ENCODE measurements at regions not wholly inside any gene's neighbourhood (a gene's known extent, or its start where the extent isn't known, plus 50 kb on each side); places are given as distances from the start of the nearest gene placed in this dataset.

DNA sequence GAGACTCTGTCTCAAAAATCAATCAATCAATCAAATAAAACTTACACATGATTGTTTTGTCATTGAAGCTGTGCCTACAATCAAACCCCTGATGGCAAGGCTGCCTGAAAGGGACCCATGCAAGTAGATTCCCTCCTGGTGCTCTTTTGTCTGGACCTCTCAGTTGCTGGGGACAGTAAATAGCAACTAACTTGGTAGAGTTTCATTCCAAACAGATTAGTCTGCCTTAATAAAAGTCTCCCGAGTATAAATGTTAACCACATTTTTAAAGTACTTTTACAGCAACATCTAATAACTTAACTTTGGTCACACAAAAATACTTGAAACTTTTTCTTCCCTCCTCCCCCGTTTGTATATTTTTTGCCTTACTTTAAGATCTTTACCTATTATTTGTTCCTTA lies 105.5 kb downstream of the FEM1C start:
- Mint-ChIP-seq H3K36me3 (ENCODE audit: low read depth) (no peaks in the 10 kb centered on the region), H3K9me3 (peaks cover 2% of the 10 kb centered on the region), H3K4me1 (no peaks in the 10 kb centered on the region), H3K27ac (ENCODE audit: unreplicated experiment) (no peak overlapping the region), H3K4me3 (no peak overlapping the region), H3K27me3 (ENCODE audit: low read depth) (no peaks in the 10 kb centered on the region)
- no peak for DNase-seq (ENCODE audit: low read depth, low spot score)
- TF ChIP-seq, protein P1, sequence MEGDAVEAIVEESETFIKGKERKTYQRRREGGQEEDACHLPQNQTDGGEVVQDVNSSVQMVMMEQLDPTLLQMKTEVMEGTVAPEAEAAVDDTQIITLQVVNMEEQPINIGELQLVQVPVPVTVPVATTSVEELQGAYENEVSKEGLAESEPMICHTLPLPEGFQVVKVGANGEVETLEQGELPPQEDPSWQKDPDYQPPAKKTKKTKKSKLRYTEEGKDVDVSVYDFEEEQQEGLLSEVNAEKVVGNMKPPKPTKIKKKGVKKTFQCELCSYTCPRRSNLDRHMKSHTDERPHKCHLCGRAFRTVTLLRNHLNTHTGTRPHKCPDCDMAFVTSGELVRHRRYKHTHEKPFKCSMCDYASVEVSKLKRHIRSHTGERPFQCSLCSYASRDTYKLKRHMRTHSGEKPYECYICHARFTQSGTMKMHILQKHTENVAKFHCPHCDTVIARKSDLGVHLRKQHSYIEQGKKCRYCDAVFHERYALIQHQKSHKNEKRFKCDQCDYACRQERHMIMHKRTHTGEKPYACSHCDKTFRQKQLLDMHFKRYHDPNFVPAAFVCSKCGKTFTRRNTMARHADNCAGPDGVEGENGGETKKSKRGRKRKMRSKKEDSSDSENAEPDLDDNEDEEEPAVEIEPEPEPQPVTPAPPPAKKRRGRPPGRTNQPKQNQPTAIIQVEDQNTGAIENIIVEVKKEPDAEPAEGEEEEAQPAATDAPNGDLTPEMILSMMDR (conservative IDR thresholded peaks at IDR 0.05) = no peak

DNA sequence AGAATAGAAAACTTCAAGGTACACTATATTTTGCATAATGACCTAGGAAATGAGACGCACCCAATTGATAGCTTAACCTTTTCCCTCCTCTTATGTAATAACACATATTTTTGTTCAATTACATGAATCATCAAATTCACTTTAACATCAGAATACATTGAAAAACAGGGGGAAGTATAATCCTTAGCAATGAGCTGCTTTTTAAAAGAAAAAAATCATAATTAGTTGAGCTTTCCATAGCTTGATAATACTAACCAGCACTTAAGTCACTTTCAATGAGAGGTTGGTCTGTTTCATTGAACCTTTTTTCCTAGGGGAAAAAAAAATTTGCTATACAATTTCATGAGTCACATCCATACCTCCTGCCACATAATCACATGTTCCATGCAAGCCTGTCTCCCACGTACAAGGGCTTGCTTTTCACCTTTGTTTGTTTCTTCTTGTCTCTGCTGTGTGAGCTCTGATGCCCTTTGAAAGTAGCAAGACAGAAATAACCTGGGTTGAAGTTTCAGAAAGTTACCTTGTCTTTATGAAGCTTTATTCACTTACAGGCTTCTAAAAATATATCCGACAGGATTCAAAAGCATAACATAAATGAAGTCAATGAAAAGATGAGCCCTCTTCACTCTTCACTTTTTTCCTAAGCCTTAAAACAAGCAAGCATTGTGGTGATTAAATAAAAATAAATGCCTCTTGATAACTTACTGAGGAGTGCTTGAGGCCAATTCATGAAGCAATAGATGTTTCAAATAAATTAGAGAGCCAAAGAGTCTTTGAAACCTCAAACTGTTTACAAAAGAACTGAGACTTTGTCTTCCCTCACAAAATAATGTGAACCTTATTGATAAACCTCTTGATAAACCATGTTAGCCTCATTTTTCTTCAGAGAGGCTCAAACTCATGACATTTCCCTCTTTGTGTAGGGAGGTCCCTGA lies 108.5 kb downstream of the FEM1C start:
- Mint-ChIP-seq H3K9me3 (no peaks in the 10 kb centered on the region), H3K4me1 (no peaks in the 10 kb centered on the region), H3K36me3 (ENCODE audit: low read depth) (no peaks in the 10 kb centered on the region), H3K27me3 (ENCODE audit: low read depth) (no peaks in the 10 kb centered on the region), H3K27ac (ENCODE audit: unreplicated experiment) (no peak overlapping the region), H3K4me3 (no peak overlapping the region)
- TF ChIP-seq, protein P1 (conservative IDR thresholded peaks at IDR 0.05) = no peak
- DNase-seq (ENCODE audit: low read depth, low spot score) = no peak

DNA sequence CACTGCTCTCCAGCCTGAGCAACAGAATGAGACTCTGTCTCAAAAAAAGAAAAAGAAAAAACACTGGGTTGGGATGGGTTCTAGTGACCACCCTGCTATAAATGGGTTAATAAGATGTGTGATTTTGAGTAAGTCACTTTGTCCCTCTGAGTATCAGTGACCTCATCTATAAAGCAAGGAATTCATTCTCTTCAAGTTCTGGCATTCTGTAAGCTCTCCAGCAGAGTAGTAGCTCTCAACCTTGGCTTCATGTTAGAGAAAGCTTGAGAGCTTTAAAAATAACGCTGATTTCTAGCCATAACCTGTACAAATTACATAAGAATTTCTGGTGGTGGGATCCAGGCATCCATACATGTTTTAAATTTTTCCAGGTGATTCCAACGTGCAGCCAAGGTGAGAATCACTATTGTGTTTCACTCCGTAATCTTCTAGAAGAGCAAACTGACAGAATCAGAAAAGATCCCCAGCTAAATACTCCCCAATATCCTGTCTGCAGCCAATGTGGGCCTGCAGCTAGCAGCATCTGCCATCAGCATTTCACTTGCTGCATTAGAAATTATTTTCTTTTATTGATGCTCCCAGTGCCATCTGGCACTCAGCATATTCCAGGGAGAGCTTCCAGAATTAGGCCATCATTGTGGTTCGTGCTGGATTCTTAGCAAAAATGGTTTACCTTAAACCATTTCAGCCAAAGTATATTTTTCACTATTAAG lies 109.4 kb downstream of the FEM1C start:
- H3K36me3 Mint-ChIP-seq (ENCODE audit: low read depth) = no peaks in the 10 kb centered on the region
- TF ChIP-seq, protein P1 (conservative IDR thresholded peaks at IDR 0.05) = no peak
- no peak overlapping the region for H3K27ac Mint-ChIP-seq (ENCODE audit: unreplicated experiment)
- no peaks in the 10 kb centered on the region for H3K9me3 Mint-ChIP-seq
- H3K27me3 Mint-ChIP-seq (ENCODE audit: low read depth) = no peaks in the 10 kb centered on the region
- no peak for DNase-seq (ENCODE audit: low read depth, low spot score)
- H3K4me1 Mint-ChIP-seq = no peaks in the 10 kb centered on the region
- H3K4me3 Mint-ChIP-seq = no peak overlapping the region

DNA sequence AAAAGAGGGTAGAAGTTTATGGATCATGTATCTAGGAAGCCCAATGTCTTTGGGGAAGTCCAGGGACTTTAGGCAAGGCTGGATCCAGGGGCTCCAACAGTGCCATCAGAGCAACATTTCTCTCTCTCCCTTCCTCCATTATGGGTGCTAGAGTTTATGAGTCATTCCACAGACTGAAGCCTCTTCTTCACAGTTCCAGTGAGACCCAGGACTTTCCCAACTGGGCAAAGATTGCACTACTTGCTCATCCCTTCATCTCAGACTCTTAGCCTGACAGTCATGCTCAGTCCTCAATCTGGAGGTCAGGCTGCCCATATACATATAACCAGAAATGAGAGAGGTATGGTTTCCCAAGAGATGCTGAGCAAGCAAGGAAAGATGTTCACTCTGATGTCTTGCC lies 110.7 kb downstream of the FEM1C start:
- TF ChIP-seq, protein P1 (conservative IDR thresholded peaks at IDR 0.05) = no peak
- no peaks in the 10 kb centered on the region for H3K9me3 Mint-ChIP-seq
- H3K27ac Mint-ChIP-seq (ENCODE audit: unreplicated experiment) = no peak overlapping the region
- no peaks in the 10 kb centered on the region for H3K36me3 Mint-ChIP-seq (ENCODE audit: low read depth)
- H3K27me3 Mint-ChIP-seq (ENCODE audit: low read depth) = no peaks in the 10 kb centered on the region
- H3K4me3 Mint-ChIP-seq = no peak overlapping the region
- no peaks in the 10 kb centered on the region for H3K4me1 Mint-ChIP-seq
- no peak for DNase-seq (ENCODE audit: low read depth, low spot score)

DNA sequence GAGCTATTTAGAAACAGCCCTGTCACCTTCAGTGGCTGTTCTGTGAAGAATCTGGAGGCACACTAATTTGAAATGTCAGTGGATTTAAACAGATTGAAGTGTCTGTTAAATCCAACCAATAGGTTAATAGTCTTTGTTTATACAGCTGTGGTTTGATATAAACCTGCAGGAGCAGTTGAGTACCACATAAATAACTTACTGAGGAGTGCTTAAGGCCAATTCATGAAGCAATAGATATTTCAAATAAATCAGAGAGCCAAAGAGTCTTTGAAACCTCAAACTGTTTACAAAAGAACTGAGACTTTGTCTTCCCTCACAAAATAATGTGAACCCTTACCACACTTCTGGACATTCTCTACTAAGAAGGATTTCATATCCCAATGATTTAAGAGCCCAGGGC lies 111.9 kb downstream of the FEM1C start:
- H3K9me3 Mint-ChIP-seq = no peaks in the 10 kb centered on the region
- H3K27me3 Mint-ChIP-seq (ENCODE audit: low read depth) = no peaks in the 10 kb centered on the region
- DNase-seq (ENCODE audit: low read depth, low spot score) = no peak

More for the DNA sequence above, 111.9 kb downstream of the FEM1C start:
- Mint-ChIP-seq H3K4me3 (no peak overlapping the region), H3K36me3 (ENCODE audit: low read depth) (no peaks in the 10 kb centered on the region), H3K27ac (ENCODE audit: unreplicated experiment) (no peak overlapping the region), H3K4me1 (no peaks in the 10 kb centered on the region)
- TF ChIP-seq, protein P1 (conservative IDR thresholded peaks at IDR 0.05) = no peak
